Large intestine (tissue), 3 donors: ENCODE measurements at regions not wholly inside any gene's neighbourhood (a gene's known extent, or its start where the extent isn't known, plus 50 kb on each side); places are given as distances from the start of the nearest gene placed in this dataset.
"Not testable (repeated sequence)": the region's sequence is repeated elsewhere in the genome, so short reads cannot be mapped to it uniquely, and the experiment has no call there.

ENCODE experiments used
- DNase-seq, 2 donors: peaks; one replicate each; pipeline versions ENCODE4 v3.0.0 to v3.0.0-alpha.2; 2013
- H3K27ac ChIP-seq: one replicate; pipeline ENCODE4 v1.5.1; 2013; ENCODE audit warnings: low read length
- H3K27me3 ChIP-seq: 2 replicates; pipeline ENCODE4 v1.6.1; 2013; ENCODE audit warnings: low read length; ENCODE audit not compliant: control insufficient read depth, insufficient read depth
- H3K36me3 ChIP-seq: 2 replicates; pipeline ENCODE4 v1.6.1; 2013; ENCODE audit warnings: low read length; ENCODE audit not compliant: control insufficient read depth, insufficient read depth
- H3K4me1 ChIP-seq: one replicate; pipeline ENCODE4 v1.6.1; 2013; ENCODE audit warnings: low read length; ENCODE audit not compliant: control insufficient read depth, insufficient read depth
- H3K4me3 ChIP-seq: one replicate; pipeline ENCODE4 v1.5.1; 2013; ENCODE audit warnings: low read length
- H3K9me3 ChIP-seq: one replicate; pipeline ENCODE4 v1.6.1; 2013; ENCODE audit warnings: mild to moderate bottlenecking, low read depth, low read length, moderate library complexity; ENCODE audit not compliant: control insufficient read depth
- WGBS: methylation state at CpG from one replicate; pipeline ENCODE4 v1.1.5; 2013; ENCODE audit warnings: low lambda C conversion rate; ENCODE audit not compliant: insufficient coverage; 5-methylcytosine and 5-hydroxymethylcytosine counted together

DNA sequence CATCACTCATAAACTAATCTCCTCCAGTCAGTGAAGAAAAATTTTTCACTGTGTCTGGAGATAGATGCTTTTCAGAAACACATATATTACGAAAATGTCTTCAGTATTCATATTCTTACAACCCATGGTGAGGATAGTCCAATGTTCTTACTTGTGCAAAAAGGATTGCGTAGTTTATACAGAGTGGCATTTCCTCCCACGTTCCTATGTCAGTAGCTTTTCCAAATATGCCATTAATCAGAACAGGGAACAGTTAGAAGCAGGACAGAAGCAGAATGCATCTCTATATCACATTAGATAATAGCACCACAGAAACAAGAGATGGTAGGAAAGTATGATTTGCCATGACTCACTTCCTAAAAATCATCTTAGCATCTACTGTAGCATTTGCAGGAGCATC is 282.9 kb downstream of the SLITRK5 start:
- H3K27ac ChIP-seq = no peak overlapping the region
- H3K36me3 ChIP-seq = no peaks in the 10 kb centered on the region
- no peak overlapping the region for H3K4me3 ChIP-seq
- H3K4me1 ChIP-seq = no peaks in the 10 kb centered on the region
- WGBS = 90% methylated on average over 2 of the region's 3 CpGs
- H3K27me3 ChIP-seq = no peaks in the 10 kb centered on the region
- H3K9me3 ChIP-seq = no peaks in the 10 kb centered on the region
- no peak for DNase-seq

DNA sequence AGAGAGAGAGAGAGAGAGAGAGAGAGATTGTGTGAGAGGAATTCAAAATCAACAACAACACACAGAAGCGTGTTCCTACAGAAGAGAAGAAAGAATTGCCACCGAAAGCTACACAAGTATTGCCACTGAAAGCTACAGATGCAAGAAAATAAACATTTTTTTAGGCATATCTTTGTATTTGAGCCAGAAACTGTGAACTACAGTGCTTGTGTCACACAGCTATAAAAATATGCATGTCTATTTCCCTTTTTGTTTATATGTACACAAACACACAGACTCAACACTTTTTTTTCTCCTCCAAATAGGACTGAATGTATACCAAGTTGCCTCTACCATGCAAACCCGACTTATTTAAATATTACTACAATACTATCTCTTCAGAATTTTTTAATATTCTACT is 290.4 kb downstream of the SLITRK5 start:
- no peak overlapping the region for H3K4me3 ChIP-seq
- DNase-seq = no peak
- WGBS = no CpG with 5 or more reads among the region's 3 CpGs
- no peaks in the 10 kb centered on the region for H3K36me3 ChIP-seq
- H3K27me3 ChIP-seq = no peaks in the 10 kb centered on the region
- H3K9me3 ChIP-seq = no peaks in the 10 kb centered on the region
- H3K27ac ChIP-seq = no peak overlapping the region
- no peaks in the 10 kb centered on the region for H3K4me1 ChIP-seq

DNA sequence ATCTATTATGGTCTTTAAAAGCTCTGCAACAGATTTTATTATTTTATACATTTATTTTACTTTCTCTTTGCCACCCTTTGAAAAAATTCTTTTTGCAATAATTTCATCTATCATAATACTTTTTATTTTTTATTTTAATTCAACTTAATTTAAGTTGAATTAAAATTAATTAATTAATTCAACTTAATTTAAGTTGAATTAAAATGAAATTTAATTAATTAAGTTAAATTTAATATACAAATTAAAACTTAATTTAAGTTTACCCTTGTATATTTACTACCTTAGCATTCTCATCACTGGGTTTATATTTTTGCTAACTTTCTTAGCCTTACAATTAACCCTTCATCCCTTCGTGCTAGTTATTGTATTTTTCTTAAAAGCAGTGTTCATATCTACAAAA is 301.4 kb downstream of the SLITRK5 start:
- Histone ChIP-seq H3K36me3 (no peaks in the 10 kb centered on the region), H3K27me3 (no peaks in the 10 kb centered on the region), H3K27ac (no peak overlapping the region), H3K9me3 (peaks cover 5% of the 10 kb centered on the region), H3K4me1 (no peaks in the 10 kb centered on the region), H3K4me3 (no peak overlapping the region)
- DNase-seq = no peak
- no CpG with 5 or more reads among the region's 1 CpG for WGBS

DNA sequence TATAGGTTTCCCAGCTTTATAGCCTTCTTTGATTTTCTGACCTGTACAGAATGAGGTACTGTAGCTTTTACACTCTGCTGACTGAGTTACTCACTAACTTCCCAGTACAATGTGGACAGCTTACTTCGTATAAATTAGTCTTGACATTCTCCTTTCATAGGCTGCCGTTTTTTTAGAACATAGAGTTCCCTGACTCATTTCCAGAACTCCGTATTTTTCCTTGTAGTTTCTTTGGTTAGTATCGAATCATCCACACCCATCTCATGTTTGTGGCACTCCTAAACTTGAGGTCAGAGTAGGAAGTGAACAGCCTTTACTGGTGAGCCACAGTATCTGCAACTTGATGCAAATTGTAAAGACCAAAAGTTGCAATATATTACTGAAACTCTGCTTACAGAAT is 303.9 kb downstream of the SLITRK5 start:
- Histone ChIP-seq H3K4me3 (no peak overlapping the region), H3K27ac (no peak overlapping the region), H3K9me3 (peaks cover 5% of the 10 kb centered on the region), H3K27me3 (no peaks in the 10 kb centered on the region), H3K36me3 (no peaks in the 10 kb centered on the region), H3K4me1 (no peaks in the 10 kb centered on the region)
- DNase-seq = no peak
- 100% methylated on average over 1 of the region's 4 CpGs for WGBS

DNA sequence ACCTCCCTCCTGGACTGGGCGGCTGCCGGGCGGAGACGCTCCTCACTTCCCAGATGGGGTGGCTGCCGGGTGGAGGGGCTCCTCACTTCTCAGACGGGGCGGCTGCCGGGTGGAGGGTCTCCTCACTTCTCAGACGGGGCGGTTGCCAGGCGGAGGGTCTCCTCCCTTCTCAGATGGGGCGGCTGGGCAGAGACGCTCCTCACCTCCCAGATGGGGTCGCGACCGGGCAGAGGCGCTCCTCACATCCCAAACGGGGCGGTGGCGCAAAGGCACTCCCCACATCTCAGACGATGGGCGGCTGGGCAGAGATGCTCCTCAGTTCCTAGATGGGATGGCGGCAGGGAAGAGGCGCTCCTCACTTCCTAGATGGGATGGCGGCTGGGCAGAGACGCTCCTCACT is 305.5 kb downstream of the SLITRK5 start:
- not testable (repeated sequence) for H3K4me1 ChIP-seq, H3K27ac ChIP-seq, H3K9me3 ChIP-seq, H3K4me3 ChIP-seq, DNase-seq, H3K27me3 ChIP-seq, H3K36me3 ChIP-seq
- WGBS = no CpG with 5 or more reads among the region's 26 CpGs

DNA sequence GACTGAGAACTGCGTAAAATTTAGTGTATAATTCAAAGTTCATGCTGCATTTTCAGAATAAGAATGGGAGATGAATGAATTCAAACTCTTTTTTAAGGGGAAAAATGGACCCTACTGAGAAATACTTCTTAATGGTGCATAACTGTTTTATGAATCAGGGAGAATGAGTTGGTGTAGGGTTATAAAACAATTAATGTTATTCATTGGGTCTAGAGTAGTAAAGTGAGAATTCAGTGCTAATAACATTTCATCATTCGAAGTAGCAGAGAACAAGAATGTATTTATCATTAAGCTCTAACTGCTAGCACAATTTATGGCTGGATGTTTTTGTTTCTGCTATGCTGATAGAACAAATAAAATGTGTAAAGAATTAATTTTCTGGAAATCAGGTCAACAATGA is 310.2 kb downstream of the SLITRK5 start:
- H3K36me3 ChIP-seq = no peaks in the 10 kb centered on the region
- WGBS = 86% methylated on average over 1 of the region's 2 CpGs
- H3K27me3 ChIP-seq = no peaks in the 10 kb centered on the region
- peaks cover 5% of the 10 kb centered on the region for H3K9me3 ChIP-seq
- H3K27ac ChIP-seq = no peak overlapping the region
- H3K4me1 ChIP-seq = no peaks in the 10 kb centered on the region
- no peak for DNase-seq
- no peak overlapping the region for H3K4me3 ChIP-seq

DNA sequence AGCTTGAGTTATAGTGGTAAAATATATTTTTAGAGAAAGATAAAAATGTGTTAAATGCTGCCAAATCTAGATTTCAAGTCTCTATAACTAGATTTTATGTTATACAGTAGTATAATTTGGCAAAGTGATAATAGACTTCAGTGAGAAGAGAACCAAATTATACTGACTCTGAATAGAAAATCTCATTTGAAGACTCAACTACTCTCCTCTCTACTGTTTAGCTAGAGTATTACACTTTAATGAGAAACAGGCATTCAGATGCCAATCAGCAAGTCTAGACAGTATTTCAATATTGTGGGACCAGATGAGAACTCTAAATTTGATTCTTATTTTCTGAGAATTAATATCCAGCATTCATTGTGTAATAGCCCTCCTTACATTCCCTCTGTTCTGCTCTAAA is 311.2 kb downstream of the SLITRK5 start:
- Histone ChIP-seq H3K36me3 (no peaks in the 10 kb centered on the region), H3K4me3 (no peak overlapping the region), H3K4me1 (no peaks in the 10 kb centered on the region), H3K27ac (no peak overlapping the region), H3K27me3 (no peaks in the 10 kb centered on the region), H3K9me3 (no peaks in the 10 kb centered on the region)
- no peak for DNase-seq

DNA sequence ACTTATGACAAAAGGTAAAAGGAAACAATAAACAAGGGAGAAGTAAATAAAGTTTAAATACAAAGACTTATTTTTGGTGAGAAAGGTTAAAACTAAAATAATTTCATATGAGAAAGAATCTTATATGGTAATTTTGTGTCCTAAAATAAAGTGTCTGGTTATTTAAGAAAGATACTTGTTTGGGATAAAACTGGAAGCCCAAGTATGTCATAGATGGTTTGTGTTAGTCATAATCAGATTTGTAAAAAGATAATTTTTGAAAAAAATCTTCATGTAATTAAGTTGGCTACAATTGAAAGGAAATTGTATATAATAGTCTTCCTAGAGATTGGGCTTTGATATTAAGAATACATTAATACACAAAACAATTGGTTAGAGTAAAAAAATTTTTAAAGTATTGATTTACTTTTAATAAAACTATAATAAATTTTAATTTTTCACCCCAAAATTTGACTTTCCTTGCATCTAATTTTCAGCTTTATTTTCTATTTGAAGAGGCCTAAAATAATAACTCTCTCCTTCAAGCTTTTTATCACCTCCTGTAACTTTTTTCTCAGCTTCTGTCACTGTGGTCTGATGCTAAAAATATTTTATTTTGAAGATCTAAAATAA is 315.6 kb downstream of the SLITRK5 start:
- H3K4me3 ChIP-seq = no peak overlapping the region
- DNase-seq = no peak
- no peaks in the 10 kb centered on the region for H3K9me3 ChIP-seq
- H3K27ac ChIP-seq = no peak overlapping the region
- no peaks in the 10 kb centered on the region for H3K4me1 ChIP-seq
- no peaks in the 10 kb centered on the region for H3K36me3 ChIP-seq
- no peaks in the 10 kb centered on the region for H3K27me3 ChIP-seq

DNA sequence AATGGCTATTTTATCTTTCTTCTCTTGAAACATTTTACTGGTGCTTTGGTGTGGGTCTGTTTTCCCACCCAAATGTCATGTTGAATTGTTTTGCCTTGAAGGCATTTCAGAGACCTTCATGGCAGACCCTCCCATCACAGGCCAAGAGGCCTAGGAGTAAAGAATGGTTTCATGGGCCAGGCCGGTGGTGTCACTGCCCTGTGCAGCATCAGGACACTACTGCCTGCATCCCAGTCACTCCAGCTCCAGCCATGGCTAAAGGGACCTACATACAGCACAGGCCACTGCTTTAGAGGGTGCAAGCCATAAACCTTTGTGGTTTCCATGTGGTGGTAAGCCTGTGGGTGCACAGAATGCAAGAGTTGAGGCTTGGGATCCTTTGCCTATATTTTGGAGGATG is 326.9 kb downstream of the SLITRK5 start:
- no peaks in the 10 kb centered on the region for H3K27me3 ChIP-seq
- WGBS = no CpG with 5 or more reads among the region's 1 CpG
- DNase-seq = no peak
- no peak overlapping the region for H3K27ac ChIP-seq
- H3K9me3 ChIP-seq = no peaks in the 10 kb centered on the region
- no peaks in the 10 kb centered on the region for H3K4me1 ChIP-seq
- H3K36me3 ChIP-seq = no peaks in the 10 kb centered on the region
- H3K4me3 ChIP-seq = no peak overlapping the region

DNA sequence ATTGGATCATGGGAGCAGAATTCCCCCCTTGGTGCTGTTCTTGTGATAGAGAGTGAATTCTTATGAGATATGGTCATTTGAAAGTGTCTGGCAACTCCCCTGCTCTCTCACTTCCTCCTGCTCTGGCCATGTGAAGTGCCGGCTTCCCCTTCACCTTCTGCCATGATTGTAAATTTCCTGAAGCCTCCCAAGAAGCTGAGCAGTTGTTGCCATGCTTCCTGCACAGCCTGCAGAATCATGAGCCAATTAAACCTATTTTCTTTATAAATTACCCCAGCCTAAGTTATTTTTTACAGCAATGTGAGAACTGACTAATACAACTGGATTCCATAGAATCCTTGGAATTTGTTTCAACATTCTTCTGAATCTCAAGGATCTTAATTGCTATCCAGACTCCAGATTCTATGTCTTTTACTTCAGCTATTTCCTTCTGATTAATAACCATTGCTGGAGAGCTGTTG is 328.1 kb downstream of the SLITRK5 start:
- Histone ChIP-seq H3K4me1 (no peaks in the 10 kb centered on the region), H3K9me3 (no peaks in the 10 kb centered on the region), H3K4me3 (no peak overlapping the region), H3K27ac (no peak overlapping the region), H3K27me3 (no peaks in the 10 kb centered on the region), H3K36me3 (no peaks in the 10 kb centered on the region)
- WGBS = no CpG with 5 or more reads among the region's 1 CpG
- no peak for DNase-seq

DNA sequence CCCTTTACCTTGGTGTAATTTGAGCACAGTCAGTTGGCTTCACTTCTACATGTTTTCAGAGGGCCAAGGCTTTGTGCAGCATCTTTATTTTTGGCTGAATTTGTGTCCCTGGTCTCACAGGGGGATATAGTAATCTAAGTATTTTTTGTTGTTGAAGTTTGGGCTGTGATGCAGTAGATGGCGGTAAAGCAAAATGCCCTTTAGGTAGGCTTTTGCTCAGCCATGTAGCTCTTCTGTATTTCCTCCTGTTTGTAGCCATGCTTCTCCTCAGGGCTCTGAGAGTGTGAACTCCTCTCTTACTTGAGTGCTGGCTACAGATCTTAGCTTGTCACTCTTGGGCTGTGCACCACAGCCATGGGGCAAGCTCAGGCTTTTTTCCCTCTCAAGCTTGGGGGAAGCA is 328.6 kb downstream of the SLITRK5 start:
- no CpG with 5 or more reads among the region's 1 CpG for WGBS
- Histone ChIP-seq H3K4me1 (no peaks in the 10 kb centered on the region), H3K27me3 (no peaks in the 10 kb centered on the region), H3K36me3 (no peaks in the 10 kb centered on the region), H3K27ac (no peak overlapping the region), H3K9me3 (no peaks in the 10 kb centered on the region), H3K4me3 (no peak overlapping the region)
- DNase-seq = no peak
